ENCODE measurements at regions not wholly inside any gene's neighbourhood (a gene's known extent, or its start where the extent isn't known, plus 50 kb on each side); places are given as distances from the start of the nearest gene placed in this dataset.

- H3K27ac ChIP-seq (ENCODE audit: low read depth in 2 of 2, low read length in 1 of 2), result no peak overlapping the region
- no peaks in the 10 kb centered on the region for H4K20me1 ChIP-seq (ENCODE audit: insufficient read depth)
- WGBS (ENCODE audit: low lambda C conversion rate), result 26% methylated on average over 4 of the region's 4 CpGs
- no peak overlapping the region for H3K4me3 ChIP-seq (ENCODE audit: low read depth in 2 of 2, low read length in 1 of 2)
- H3K79me2 ChIP-seq (ENCODE audit: insufficient read depth), result no peaks in the 10 kb centered on the region
- H3K36me3 ChIP-seq (replicated peaks in 1 of 2; ENCODE audit: control insufficient read depth in 1 of 2, insufficient read depth in 2 of 2, low read length in 1 of 2), result no peaks in the 10 kb centered on the region
- H3K9me3 ChIP-seq, result no peaks in the 10 kb centered on the region
- H3K9me2 ChIP-seq, result no peaks in the 10 kb centered on the region
- TF ChIP-seq IRF3 (IDR thresholded peaks at IDR 0.05; ENCODE audit: low read depth, low read length) (no peak), USF1 (IDR thresholded peaks at IDR 0.05; ENCODE audit: borderline replicate concordance, low read depth) (no peak), TCF12 (IDR thresholded peaks at IDR 0.05) (no peak), FOXJ3 (CRISPR knock-in tag; IDR thresholded peaks at IDR 0.05) (no peak), USF2 (IDR thresholded peaks at IDR 0.05; ENCODE audit: borderline replicate concordance, low read depth, low read length) (no peak), SMC3 (IDR thresholded peaks at IDR 0.05; ENCODE audit: low read depth, low read length) (no peak), TEAD4 (IDR thresholded peaks at IDR 0.05; ENCODE audit: borderline replicate concordance, insufficient read depth) (no peak), RXRA (IDR thresholded peaks at IDR 0.05; ENCODE audit: borderline replicate concordance, low read depth) (no peak), REST (IDR thresholded peaks at IDR 0.05; ENCODE audit: low read depth, low read length) (no peak)
- no peaks in the 10 kb centered on the region for H3K27me3 ChIP-seq (ENCODE audit: insufficient read depth)
- DNase-seq, result no peak
- H3K9ac ChIP-seq, result no peak overlapping the region
- no peak overlapping the region for H3K4me2 ChIP-seq
- H2AFZ ChIP-seq (ENCODE audit: low read depth), result no peak overlapping the region
- H3K4me1 ChIP-seq (ENCODE audit: control insufficient read depth in 1 of 2, insufficient read depth in 2 of 2, low read depth in 1 of 2, low read length in 1 of 2), result no peaks in the 10 kb centered on the region; a peak in 2 of 4 replicates
- ChIA-PET CTCF (no interaction called here), POLR2A (no interaction called here)
- no peaks in the 10 kb centered on the region for H3F3A ChIP-seq (replicated peaks; ENCODE audit: insufficient read depth)
Measured at GRCh38 chr1:163656095-163656759, 334.5 kb downstream of the NUF2 start.

- Histone ChIP-seq H3K4me2 (no peak overlapping the region), H3K4me1 (ENCODE audit: control insufficient read depth in 1 of 2, insufficient read depth in 2 of 2, low read depth in 1 of 2, low read length in 1 of 2) (no peaks in the 10 kb centered on the region; a peak in 1 of 4 replicates), H2AFZ (ENCODE audit: low read depth) (no peak overlapping the region), H3K36me3 (replicated peaks in 1 of 2; ENCODE audit: control insufficient read depth in 1 of 2, insufficient read depth in 2 of 2, low read length in 1 of 2) (no peaks in the 10 kb centered on the region), H3K9me2 (no peaks in the 10 kb centered on the region), H4K20me1 (ENCODE audit: insufficient read depth) (no peaks in the 10 kb centered on the region), H3K4me3 (ENCODE audit: low read depth in 2 of 2, low read length in 1 of 2) (no peak overlapping the region), H3K79me2 (ENCODE audit: insufficient read depth) (no peaks in the 10 kb centered on the region), H3K27ac (ENCODE audit: low read depth in 2 of 2, low read length in 1 of 2) (no peak overlapping the region), H3K9me3 (no peaks in the 10 kb centered on the region), H3F3A (replicated peaks; ENCODE audit: insufficient read depth) (no peaks in the 10 kb centered on the region), H3K27me3 (ENCODE audit: insufficient read depth) (no peaks in the 10 kb centered on the region), H3K9ac (no peak overlapping the region)
- ChIA-PET POLR2A (no interaction called here), CTCF (no interaction called here)
- WGBS (ENCODE audit: low lambda C conversion rate), result 33% methylated on average over 3 of the region's 3 CpGs
- DNase-seq, result no peak
- TF ChIP-seq EZH2phosphoT487 (IDR thresholded peaks at IDR 0.05; ENCODE audit: borderline replicate concordance, low read depth) (no peak), NFIC (IDR thresholded peaks at IDR 0.05; ENCODE audit: borderline replicate concordance) (no peak), CHD2 (IDR thresholded peaks at IDR 0.05; ENCODE audit: low read length, partially characterized antibody) (no peak), MXI1 (IDR thresholded peaks at IDR 0.05; ENCODE audit: low read depth, low read length) (no peak), ZBTB33 (IDR thresholded peaks at IDR 0.05; ENCODE audit: borderline replicate concordance, low read depth) (no peak)
Measured at GRCh38 chr1:163657719-163658118, 336.0 kb downstream of the NUF2 start.

Data from SK-N-SH (cell line).